GM10248 (cell line): ENCODE measurements at regions not wholly inside any gene's neighbourhood (a gene's known extent, or its start where the extent isn't known, plus 50 kb on each side); places are given as distances from the start of the nearest gene placed in this dataset.

Experiments used
- CTCF ChIA-PET: fragments of 300-600 bp; sonication (Branson Sonifier 250); formaldehyde crosslinking; extraction: SDS; loops from one replicate; lab custom pipeline; 2021; ENCODE audit warnings: antibody characterized with exemption; lab: Yijun Ruan, JAX
- POLR2A ChIA-PET: fragments of 350-650 bp; sonication (Branson Sonifier 250); formaldehyde crosslinking; extraction: SDS; loops from one replicate; lab custom pipeline; 2020; ENCODE audit warnings: antibody characterized with exemption; lab: Yijun Ruan, JAX
- DNase-seq: peaks from one replicate; pipeline ENCODE4 v3.0.0; 2012; ENCODE audit errors: extremely low spot score
- TF ChIP-seq, protein P1 (sequence below): IDR thresholded peaks from 2 replicates; pipeline ENCODE4 v1.5.1; 2012; ENCODE audit warnings: mild to moderate bottlenecking, low read depth; ENCODE audit errors: extremely low read depth, missing control alignments, control extremely low read depth

DNA sequence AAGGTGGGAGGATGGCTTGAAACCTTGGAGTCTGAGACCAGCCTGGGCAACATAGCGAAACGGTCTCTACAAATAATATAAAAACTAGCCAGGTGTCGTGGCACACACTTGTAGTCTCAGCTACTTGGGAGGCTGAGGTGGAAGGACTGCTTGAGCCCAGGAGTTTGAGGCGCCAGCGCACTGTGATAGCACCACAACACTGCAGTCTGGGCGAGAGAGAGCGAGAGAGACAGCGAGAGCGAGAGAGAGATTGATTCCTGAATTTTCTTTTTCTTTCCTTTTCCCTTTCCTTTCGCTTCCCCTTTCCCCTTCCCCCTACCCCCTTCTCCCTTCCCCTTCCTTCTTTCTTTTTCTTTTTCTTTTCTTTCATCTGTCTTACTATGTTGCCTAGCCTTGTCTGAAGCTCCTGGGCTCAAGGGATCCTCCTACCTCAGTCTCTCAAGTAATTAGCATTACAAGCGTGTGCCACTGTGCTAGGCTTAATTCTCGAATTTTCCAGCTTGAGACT is 162.4 kb upstream of the ZBED5 start:
- ChIA-PET CTCF (interaction anchor here (1.2 to 5.3 kb wide), 12 partner anchors 8 to 768 kb away, joined by 3 to 57 read pairs (median 6); no protein-coding TSS in a partner anchor), POLR2A (no interaction called here)
- no peak for DNase-seq
- TF ChIP-seq, protein P1, sequence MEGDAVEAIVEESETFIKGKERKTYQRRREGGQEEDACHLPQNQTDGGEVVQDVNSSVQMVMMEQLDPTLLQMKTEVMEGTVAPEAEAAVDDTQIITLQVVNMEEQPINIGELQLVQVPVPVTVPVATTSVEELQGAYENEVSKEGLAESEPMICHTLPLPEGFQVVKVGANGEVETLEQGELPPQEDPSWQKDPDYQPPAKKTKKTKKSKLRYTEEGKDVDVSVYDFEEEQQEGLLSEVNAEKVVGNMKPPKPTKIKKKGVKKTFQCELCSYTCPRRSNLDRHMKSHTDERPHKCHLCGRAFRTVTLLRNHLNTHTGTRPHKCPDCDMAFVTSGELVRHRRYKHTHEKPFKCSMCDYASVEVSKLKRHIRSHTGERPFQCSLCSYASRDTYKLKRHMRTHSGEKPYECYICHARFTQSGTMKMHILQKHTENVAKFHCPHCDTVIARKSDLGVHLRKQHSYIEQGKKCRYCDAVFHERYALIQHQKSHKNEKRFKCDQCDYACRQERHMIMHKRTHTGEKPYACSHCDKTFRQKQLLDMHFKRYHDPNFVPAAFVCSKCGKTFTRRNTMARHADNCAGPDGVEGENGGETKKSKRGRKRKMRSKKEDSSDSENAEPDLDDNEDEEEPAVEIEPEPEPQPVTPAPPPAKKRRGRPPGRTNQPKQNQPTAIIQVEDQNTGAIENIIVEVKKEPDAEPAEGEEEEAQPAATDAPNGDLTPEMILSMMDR, result no peak

DNA sequence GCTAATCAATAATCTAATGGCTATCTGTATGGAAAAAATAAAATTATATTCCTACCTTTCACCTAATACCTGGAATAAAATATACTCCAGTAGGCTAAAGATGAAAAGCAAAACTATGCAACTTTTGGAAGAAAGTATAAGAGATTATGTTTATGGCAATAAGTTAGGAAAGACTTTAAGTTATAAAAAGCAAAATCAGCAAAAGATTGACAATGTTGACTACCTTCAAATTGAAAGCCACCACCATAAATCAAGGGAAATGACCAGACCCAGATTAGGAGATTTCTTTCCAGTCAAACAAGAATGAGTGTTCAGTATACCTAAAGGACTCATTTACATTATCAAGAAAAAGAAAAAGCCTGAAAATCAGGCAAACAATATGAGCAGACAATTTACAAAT is 159.1 kb upstream of the ZBED5 start:
- TF ChIP-seq, protein P1, result no peak
- ChIA-PET CTCF (interaction anchor here (1.6 to 5.3 kb wide), 2 partner anchors 11 to 225 kb away, joined by 14 to 56 read pairs; no protein-coding TSS in a partner anchor), POLR2A (no interaction called here)
- no peak for DNase-seq

DNA sequence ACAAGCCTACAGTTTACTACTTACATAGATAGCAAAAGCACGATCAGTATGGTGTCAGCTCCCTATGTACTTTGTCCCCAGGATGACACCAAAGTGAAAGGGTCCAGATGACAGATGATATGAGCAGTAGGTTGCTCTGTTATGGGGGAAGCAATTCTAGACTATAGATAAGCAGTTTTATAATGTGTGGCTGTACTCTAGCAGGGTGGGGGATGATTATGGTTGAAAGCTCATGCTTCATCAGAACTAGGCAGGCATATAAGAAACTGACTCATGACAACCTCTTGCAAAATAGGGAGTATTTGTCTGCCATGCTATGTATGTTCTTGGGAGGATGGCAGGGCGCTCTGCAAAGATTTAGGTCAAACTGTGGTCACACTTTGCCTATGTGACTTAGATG is 158.2 kb upstream of the ZBED5 start:
- CTCF ChIA-PET, result interaction anchor here (1.8 to 3.1 kb wide), 4 partner anchors 12 to 771 kb away, joined by 7 to 15 read pairs (median 12); no protein-coding TSS in a partner anchor
- POLR2A ChIA-PET, result no interaction called here
- TF ChIP-seq, protein P1, result no peak
- no peak for DNase-seq

DNA sequence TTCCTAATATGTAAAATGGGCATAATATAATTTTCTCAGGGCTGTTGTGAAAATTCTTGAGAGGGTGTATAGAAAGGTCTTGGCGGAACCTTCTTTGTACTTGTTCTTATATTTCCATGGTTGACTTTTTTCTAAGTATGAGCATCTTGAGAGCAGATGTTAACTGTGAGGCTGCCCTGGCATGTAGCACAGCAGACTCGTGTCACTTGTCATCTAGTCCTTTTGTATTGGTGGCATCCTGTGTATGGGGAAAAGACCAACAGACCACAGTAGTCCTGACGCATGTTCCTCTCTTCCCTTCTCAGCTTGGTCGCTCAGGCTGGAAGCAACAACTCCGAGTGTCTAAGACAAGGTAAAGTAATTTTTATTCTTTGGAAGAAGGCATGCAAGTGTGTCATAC is 153.8 kb upstream of the ZBED5 start:
- CTCF ChIA-PET, result interaction anchor here (1.5 to 4.1 kb wide), 3 partner anchors 9 to 78 kb away, joined by 6 to 15 read pairs (median 7); no protein-coding TSS in a partner anchor
- POLR2A ChIA-PET, result no interaction called here
- TF ChIP-seq, protein P1, result no peak
- DNase-seq, result no peak

DNA sequence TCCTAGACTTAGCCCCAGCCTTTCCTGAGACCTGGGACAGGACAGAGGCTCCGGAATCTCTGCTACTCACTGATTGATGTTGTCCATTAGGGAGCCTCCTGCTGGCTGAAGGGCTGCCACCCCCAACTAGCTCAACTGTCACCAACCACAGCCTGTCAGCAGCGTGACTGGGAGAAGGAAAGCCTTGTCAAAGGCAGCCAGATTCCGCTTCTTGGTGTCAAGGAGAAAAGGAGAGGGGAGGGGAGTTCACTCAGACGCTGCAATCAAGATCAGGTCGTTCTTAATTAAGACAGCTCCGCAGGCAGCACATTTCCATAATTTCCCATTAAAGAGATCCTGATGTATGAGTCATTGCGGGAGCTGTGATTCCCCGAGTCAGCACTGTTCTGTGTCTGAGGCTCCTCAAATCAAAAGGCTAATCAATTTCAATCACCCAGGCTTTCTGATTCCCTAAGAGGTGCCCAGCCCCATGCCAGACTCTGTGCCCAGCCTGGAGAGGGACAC is 152.8 kb upstream of the ZBED5 start:
- TF ChIP-seq, protein P1, result no peak
- ChIA-PET POLR2A (no interaction called here), CTCF (interaction anchor here (1.4 to 4.1 kb wide), 2 partner anchors 77 to 218 kb away, joined by 4 to 15 read pairs; no protein-coding TSS in a partner anchor)
- no peak for DNase-seq

DNA sequence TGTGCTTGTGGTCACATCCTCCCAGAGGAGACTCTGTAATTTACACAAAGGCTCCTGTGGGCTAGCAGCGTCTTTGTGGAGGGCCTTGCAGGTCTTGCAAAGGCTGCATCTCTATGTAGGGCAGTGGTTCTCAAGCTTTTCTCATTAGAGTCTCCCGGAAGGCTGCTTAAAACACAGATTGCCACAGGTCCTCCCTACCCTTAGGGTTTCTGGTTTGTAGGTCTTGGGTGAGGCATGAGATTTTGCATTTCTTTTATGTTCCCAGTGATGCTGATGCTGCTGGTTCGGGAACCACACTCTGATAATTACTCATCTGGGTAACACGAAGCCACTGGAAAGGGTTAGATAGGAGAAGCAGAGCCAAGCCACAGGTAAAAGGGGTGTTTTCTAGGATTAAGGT is 151.3 kb upstream of the ZBED5 start:
- TF ChIP-seq, protein P1, result no peak
- POLR2A ChIA-PET, result no interaction called here
- CTCF ChIA-PET, result interaction anchor here (1.1 to 4.1 kb wide), 4 partner anchors 12 to 75 kb away, joined by 4 to 15 read pairs (median 8); no protein-coding TSS in a partner anchor
- DNase-seq, result no peak
